ENCODE measurements at regions not wholly inside any gene's neighbourhood (a gene's known extent, or its start where the extent isn't known, plus 50 kb on each side); places are given as distances from the start of the nearest gene placed in this dataset.
A peak's percentile ranks its signal among the peaks of the same experiment; 100 is the strongest.

- Histone ChIP-seq H3K79me2 (ENCODE audit: control insufficient read depth, insufficient read depth, low read length) (no peaks in the 10 kb centered on the region), H3K4me1 (ENCODE audit: control insufficient read depth, extremely low read depth, insufficient read depth, low read length) (no peaks in the 10 kb centered on the region), H3K9ac (ENCODE audit: insufficient read depth, low read length) (no peak overlapping the region), H3K36me3 (ENCODE audit: control insufficient read depth, insufficient read depth, low read length) (no peaks in the 10 kb centered on the region), H3K27ac (ENCODE audit: insufficient read depth, low read length) (no peak overlapping the region), H3K9me3 (ENCODE audit: control insufficient read depth, insufficient read depth, low read depth, low read length) (no peaks in the 10 kb centered on the region), H4K20me1 (ENCODE audit: control insufficient read depth, extremely low read depth, insufficient read depth, low read length) (no peaks in the 10 kb centered on the region), H3K27me3 (ENCODE audit: control insufficient read depth, insufficient read depth, low read length) (no peaks in the 10 kb centered on the region), H3K4me3 (replicated peaks in 1 of 4; ENCODE audit: control extremely low read depth in 1 of 4, insufficient read depth in 1 of 4, low read depth in 3 of 4, low read length in 4 of 4) (no peak overlapping the region), H3K4me2 (ENCODE audit: extremely low read depth, insufficient read depth, low read length) (no peak overlapping the region), H2AFZ (ENCODE audit: low read length) (no peak overlapping the region)
- DNase-seq (ENCODE audit: low read depth in 2 of 2): peak in 1 of 2 donors; percentile 7
- TF ChIP-seq EZH2 (IDR thresholded peaks at IDR 0.05; ENCODE audit: low read length, missing control alignments) (no peak), CTCF (conservative IDR thresholded peaks at IDR 0.05 in 1 of 2, IDR thresholded peaks at IDR 0.05 in 1 of 2; ENCODE audit: low read depth in 1 of 2, low read length in 2 of 2) (no peak)
Measured at GRCh38 chr10:109504401-109504800, 418.9 kb downstream of the XPNPEP1 start.

- no peaks in the 10 kb centered on the region for H3K9me3 ChIP-seq (ENCODE audit: control insufficient read depth, insufficient read depth, low read depth, low read length)
- no peak overlapping the region for H3K4me2 ChIP-seq (ENCODE audit: extremely low read depth, insufficient read depth, low read length)
- H3K27me3 ChIP-seq (ENCODE audit: control insufficient read depth, insufficient read depth, low read length): no peaks in the 10 kb centered on the region
- no peak for TF ChIP-seq CTCF (conservative IDR thresholded peaks at IDR 0.05 in 1 of 2, IDR thresholded peaks at IDR 0.05 in 1 of 2; ENCODE audit: low read depth in 1 of 2, low read length in 2 of 2)
- no peak for TF ChIP-seq EZH2 (IDR thresholded peaks at IDR 0.05; ENCODE audit: low read length, missing control alignments)
- no peak overlapping the region for H3K27ac ChIP-seq (ENCODE audit: insufficient read depth, low read length)
- no peaks in the 10 kb centered on the region for H4K20me1 ChIP-seq (ENCODE audit: control insufficient read depth, extremely low read depth, insufficient read depth, low read length)
- H3K36me3 ChIP-seq (ENCODE audit: control insufficient read depth, insufficient read depth, low read length): no peaks in the 10 kb centered on the region
- H3K4me3 ChIP-seq (replicated peaks in 1 of 4; ENCODE audit: control extremely low read depth in 1 of 4, insufficient read depth in 1 of 4, low read depth in 3 of 4, low read length in 4 of 4): no peak overlapping the region
- no peaks in the 10 kb centered on the region for H3K79me2 ChIP-seq (ENCODE audit: control insufficient read depth, insufficient read depth, low read length)
- H2AFZ ChIP-seq (ENCODE audit: low read length): no peak overlapping the region
- no peak overlapping the region for H3K9ac ChIP-seq (ENCODE audit: insufficient read depth, low read length)
- no peak for DNase-seq (ENCODE audit: low read depth in 2 of 2)
- no peaks in the 10 kb centered on the region for H3K4me1 ChIP-seq (ENCODE audit: control insufficient read depth, extremely low read depth, insufficient read depth, low read length)
Measured at GRCh38 chr10:109487691-109488090, 435.6 kb downstream of the XPNPEP1 start.

GRCh38 chr10:109480836-109481235 is 442.5 kb downstream of the XPNPEP1 start:
- H2AFZ ChIP-seq (ENCODE audit: low read length): no peak overlapping the region
- H4K20me1 ChIP-seq (ENCODE audit: control insufficient read depth, extremely low read depth, insufficient read depth, low read length): no peaks in the 10 kb centered on the region
- no peaks in the 10 kb centered on the region for H3K27me3 ChIP-seq (ENCODE audit: control insufficient read depth, insufficient read depth, low read length)
- no peaks in the 10 kb centered on the region for H3K9me3 ChIP-seq (ENCODE audit: control insufficient read depth, insufficient read depth, low read depth, low read length)
- H3K9ac ChIP-seq (ENCODE audit: insufficient read depth, low read length): no peak overlapping the region
- H3K27ac ChIP-seq (ENCODE audit: insufficient read depth, low read length): no peak overlapping the region
- no peaks in the 10 kb centered on the region for H3K4me1 ChIP-seq (ENCODE audit: control insufficient read depth, extremely low read depth, insufficient read depth, low read length)
- H3K4me2 ChIP-seq (ENCODE audit: extremely low read depth, insufficient read depth, low read length): no peak overlapping the region
- no peak for DNase-seq (ENCODE audit: low read depth in 2 of 2)
- TF ChIP-seq EZH2 (IDR thresholded peaks at IDR 0.05; ENCODE audit: low read length, missing control alignments) (no peak), CTCF (conservative IDR thresholded peaks at IDR 0.05 in 1 of 2, IDR thresholded peaks at IDR 0.05 in 1 of 2; ENCODE audit: low read depth in 1 of 2, low read length in 2 of 2) (no peak)
- H3K79me2 ChIP-seq (ENCODE audit: control insufficient read depth, insufficient read depth, low read length): no peaks in the 10 kb centered on the region
- no peak overlapping the region for H3K4me3 ChIP-seq (replicated peaks in 1 of 4; ENCODE audit: control extremely low read depth in 1 of 4, insufficient read depth in 1 of 4, low read depth in 3 of 4, low read length in 4 of 4)
- no peaks in the 10 kb centered on the region for H3K36me3 ChIP-seq (ENCODE audit: control insufficient read depth, insufficient read depth, low read length)

All from fibroblast of lung (primary cell).